ENCODE measurements at regions not wholly inside any gene's neighbourhood (a gene's known extent, or its start where the extent isn't known, plus 50 kb on each side); places are given as distances from the start of the nearest gene placed in this dataset.

GRCh38 chr16:5442054-5442453 lies 344.5 kb upstream of the EEF2KMT start:
- no peak for DNase-seq (ENCODE audit: insufficient read length, low spot score)
- no peak for FAIRE-seq
- TF ChIP-seq CTCF (IDR thresholded peaks at IDR 0.05; ENCODE audit: insufficient read depth, missing control alignments), result no peak

GRCh38 chr16:5438591-5438990 lies 341.0 kb upstream of the EEF2KMT start:
- no peak for FAIRE-seq

GRCh38 chr16:5433587-5433986 lies 336.0 kb upstream of the EEF2KMT start:
- DNase-seq (ENCODE audit: insufficient read length, low spot score) (no peak), FAIRE-seq (no peak)
- TF ChIP-seq CTCF (IDR thresholded peaks at IDR 0.05; ENCODE audit: insufficient read depth, missing control alignments), result no peak

More at GRCh38 chr16:5438591-5438990, 341.0 kb upstream of the EEF2KMT start:
- no peak for DNase-seq (ENCODE audit: insufficient read length, low spot score)
- TF ChIP-seq CTCF (IDR thresholded peaks at IDR 0.05; ENCODE audit: insufficient read depth, missing control alignments), result no peak

- FAIRE-seq (no peak), DNase-seq (ENCODE audit: insufficient read length, low spot score) (no peak)
- TF ChIP-seq CTCF (IDR thresholded peaks at IDR 0.05; ENCODE audit: insufficient read depth, missing control alignments), result no peak
Measured at GRCh38 chr16:5432166-5432565, 334.6 kb upstream of the EEF2KMT start.

GRCh38 chr16:5430598-5430997 lies 333.0 kb upstream of the EEF2KMT start:
- no peak for FAIRE-seq
- no peak for DNase-seq (ENCODE audit: insufficient read length, low spot score)
- TF ChIP-seq CTCF (IDR thresholded peaks at IDR 0.05; ENCODE audit: insufficient read depth, missing control alignments), result no peak

- no peak for TF ChIP-seq CTCF (IDR thresholded peaks at IDR 0.05; ENCODE audit: insufficient read depth, missing control alignments)
- FAIRE-seq (no peak), DNase-seq (ENCODE audit: insufficient read length, low spot score) (no peak)
Measured at GRCh38 chr16:5428932-5429331, 331.3 kb upstream of the EEF2KMT start.

GRCh38 chr16:5427571-5427970 lies 330.0 kb upstream of the EEF2KMT start:
- TF ChIP-seq CTCF (IDR thresholded peaks at IDR 0.05; ENCODE audit: insufficient read depth, missing control alignments), result no peak
- no peak for FAIRE-seq
- no peak for DNase-seq (ENCODE audit: insufficient read length, low spot score)
